Muscle layer of duodenum (tissue), 2 donors: ENCODE measurements at regions not wholly inside any gene's neighbourhood (a gene's known extent, or its start where the extent isn't known, plus 50 kb on each side); places are given as distances from the start of the nearest gene placed in this dataset.
"Not testable (repeated sequence)": the region's sequence is repeated elsewhere in the genome, so short reads cannot be mapped to it uniquely, and the experiment has no call there.

Source experiments
- H3K27ac ChIP-seq: one replicate; pipeline ENCODE4 v1.7.0; 2013; ENCODE audit warnings: mild to moderate bottlenecking, low read length
- H3K27me3 ChIP-seq: one replicate; pipeline ENCODE4 v1.7.0; 2013; ENCODE audit warnings: low read depth, mild to moderate bottlenecking, control low read depth, low read length
- H3K36me3 ChIP-seq, 2 donors: one replicate each; pipeline ENCODE4 v1.7.0; 2013; ENCODE audit warnings: low read length in 2 of 2, control low read depth in 1 of 2, mild to moderate bottlenecking in 1 of 2; ENCODE audit not compliant: insufficient read depth in 2 of 2, control insufficient read depth in 1 of 2
- H3K4me1 ChIP-seq, 2 donors: one replicate each; pipeline ENCODE4 v1.7.0; 2013; ENCODE audit warnings: low read length in 2 of 2, mild to moderate bottlenecking in 2 of 2, control low read depth in 1 of 2, moderate library complexity in 1 of 2; ENCODE audit not compliant: insufficient read depth in 2 of 2, control insufficient read depth in 1 of 2
- H3K4me3 ChIP-seq, 2 donors: one replicate each; pipeline ENCODE4 v1.7.0; 2013; ENCODE audit warnings: low read length in 2 of 2, low read depth in 1 of 2, mild to moderate bottlenecking in 1 of 2
- H3K9me3 ChIP-seq, 2 donors: one replicate each; pipeline ENCODE4 v1.7.0; 2013; ENCODE audit warnings: low read length in 2 of 2, control low read depth in 1 of 2, mild to moderate bottlenecking in 1 of 2; ENCODE audit not compliant: control insufficient read depth in 1 of 2
- donor health status: healthy.

- no peaks in the 10 kb centered on the region for H3K4me1 ChIP-seq
- no peak overlapping the region for H3K4me3 ChIP-seq
- no peaks in the 10 kb centered on the region for H3K27me3 ChIP-seq
- no peaks in the 10 kb centered on the region for H3K9me3 ChIP-seq
- no peaks in the 10 kb centered on the region for H3K36me3 ChIP-seq
- H3K27ac ChIP-seq, result no peak overlapping the region
Observed at GRCh38 chr5:108548684-108549596, 167.0 kb upstream of the FBXL17 start.

GRCh38 chr5:108546939-108547338 is 165.0 kb upstream of the FBXL17 start:
- Histone ChIP-seq H3K27me3 (no peaks in the 10 kb centered on the region), H3K36me3 (no peaks in the 10 kb centered on the region), H3K4me1 (no peaks in the 10 kb centered on the region), H3K27ac (no peak overlapping the region), H3K9me3 (no peaks in the 10 kb centered on the region), H3K4me3 (no peak overlapping the region)

GRCh38 chr5:108545301-108545700 is 163.4 kb upstream of the FBXL17 start:
- H3K4me3 ChIP-seq, result no peak overlapping the region
- no peak overlapping the region for H3K27ac ChIP-seq
- H3K9me3 ChIP-seq, result no peaks in the 10 kb centered on the region
- no peaks in the 10 kb centered on the region for H3K4me1 ChIP-seq
- H3K36me3 ChIP-seq, result no peaks in the 10 kb centered on the region
- H3K27me3 ChIP-seq, result no peaks in the 10 kb centered on the region

GRCh38 chr5:108543486-108543885 is 161.6 kb upstream of the FBXL17 start:
- Histone ChIP-seq H3K4me1 (no peaks in the 10 kb centered on the region), H3K27ac (no peak overlapping the region), H3K4me3 (no peak overlapping the region), H3K27me3 (no peaks in the 10 kb centered on the region), H3K36me3 (no peaks in the 10 kb centered on the region), H3K9me3 (no peaks in the 10 kb centered on the region)

GRCh38 chr5:108541836-108542235 is 159.9 kb upstream of the FBXL17 start:
- Histone ChIP-seq H3K4me1 (no peaks in the 10 kb centered on the region), H3K27me3 (no peaks in the 10 kb centered on the region), H3K9me3 (no peaks in the 10 kb centered on the region), H3K4me3 (no peak overlapping the region), H3K27ac (no peak overlapping the region), H3K36me3 (no peaks in the 10 kb centered on the region)

- Histone ChIP-seq H3K27me3 (no peaks in the 10 kb centered on the region), H3K4me3 (no peak overlapping the region), H3K4me1 (peaks cover 0 to 4% of the 10 kb centered on the region in 2 donors), H3K36me3 (no peaks in the 10 kb centered on the region), H3K9me3 (no peaks in the 10 kb centered on the region), H3K27ac (no peak overlapping the region)
Observed at GRCh38 chr5:108536321-108536720, 154.4 kb upstream of the FBXL17 start.

GRCh38 chr5:108532129-108532445 is 150.2 kb upstream of the FBXL17 start:
- not testable (repeated sequence) for H3K4me1 ChIP-seq, H3K4me3 ChIP-seq, H3K27ac ChIP-seq, H3K27me3 ChIP-seq, H3K9me3 ChIP-seq, H3K36me3 ChIP-seq

GRCh38 chr5:108531367-108532128 is 149.7 kb upstream of the FBXL17 start:
- H3K4me1 ChIP-seq, result peaks cover 0 to 4% of the 10 kb centered on the region in 2 donors
- H3K9me3 ChIP-seq, result no peaks in the 10 kb centered on the region
- H3K27ac ChIP-seq, result no peak overlapping the region
- no peak overlapping the region for H3K4me3 ChIP-seq
- H3K36me3 ChIP-seq, result no peaks in the 10 kb centered on the region
- H3K27me3 ChIP-seq, result no peaks in the 10 kb centered on the region

GRCh38 chr5:108530706-108531105 is 148.8 kb upstream of the FBXL17 start:
- H3K36me3 ChIP-seq, result no peaks in the 10 kb centered on the region
- H3K4me3 ChIP-seq, result no peak overlapping the region
- H3K4me1 ChIP-seq, result peaks cover 0 to 4% of the 10 kb centered on the region in 2 donors
- no peaks in the 10 kb centered on the region for H3K27me3 ChIP-seq
- no peak overlapping the region for H3K27ac ChIP-seq
- H3K9me3 ChIP-seq, result no peaks in the 10 kb centered on the region

GRCh38 chr5:108529381-108529780 is 147.5 kb upstream of the FBXL17 start:
- Histone ChIP-seq H3K9me3 (no peaks in the 10 kb centered on the region), H3K27ac (no peak overlapping the region), H3K36me3 (no peaks in the 10 kb centered on the region), H3K4me1 (peaks cover 0 to 4% of the 10 kb centered on the region in 2 donors), H3K27me3 (no peaks in the 10 kb centered on the region), H3K4me3 (no peak overlapping the region)

- H3K4me1 ChIP-seq, result peaks cover 0 to 4% of the 10 kb centered on the region in 2 donors
- no peaks in the 10 kb centered on the region for H3K27me3 ChIP-seq
Observed at GRCh38 chr5:108528655-108529054, 146.8 kb upstream of the FBXL17 start.

More at GRCh38 chr5:108528655-108529054, 146.8 kb upstream of the FBXL17 start:
- Histone ChIP-seq H3K36me3 (no peaks in the 10 kb centered on the region), H3K4me3 (no peak overlapping the region), H3K9me3 (no peaks in the 10 kb centered on the region), H3K27ac (no peak overlapping the region)
